Endothelial cell of umbilical vein (primary cell): ENCODE measurements at regions not wholly inside any gene's neighbourhood (a gene's known extent, or its start where the extent isn't known, plus 50 kb on each side); places are given as distances from the start of the nearest gene placed in this dataset.
A peak's percentile ranks its signal among the peaks of the same experiment; 100 is the strongest.

Source experiments
- BruUV-seq: library from RNA; stranded (reverse); fragments of 400-500 nt; replicated peaks from 2 replicates; lab custom pipeline; 2021; lab: Mats Ljungman, UMichigan
- CTCF ChIA-PET: fragments of 300-600, 350-600 bp; sonication (Branson Sonifier 250); formaldehyde crosslinking; loops from one replicate; lab custom pipeline; 2021; ENCODE audit warnings: antibody characterized with exemption, inconsistent platforms; lab: Charles Lee
- POLR2A ChIA-PET: fragments of 300-600, 350-600 bp; sonication (Branson Sonifier 250); formaldehyde crosslinking; loops from one replicate; lab custom pipeline; 2021; ENCODE audit warnings: antibody characterized with exemption, inconsistent platforms; lab: Charles Lee
- DNase-seq: peaks from one replicate; pipeline ENCODE4 v3.0.0-alpha.2; 2011; ENCODE audit warnings: low read depth, low spot score
- FAIRE-seq: peaks from 2 replicates; lab custom pipeline; 2011; peaks lifted over from hg19 to GRCh38; lab: Jason Lieb, UNC
- H2AFZ ChIP-seq: 2 replicates; pipeline ENCODE4 v1.6.0; 2012; ENCODE audit warnings: low read depth, low read length, control low read depth, inconsistent platforms
- H3K27ac ChIP-seq: 2 replicates; pipeline ENCODE4 v1.5.1; 2011; ENCODE audit warnings: low read depth, mild to moderate bottlenecking, control low read depth, low read length, moderate library complexity; ENCODE audit not compliant: insufficient read depth
- H3K27me3 ChIP-seq, 2 experiments: 2 replicates each; pipeline versions ENCODE4 v1.6.0 to v1.6.1; 2011; ENCODE audit warnings: low read length in 2 of 2, mixed read lengths in 1 of 2; ENCODE audit not compliant: control insufficient read depth in 2 of 2, insufficient read depth in 2 of 2
- H3K36me3 ChIP-seq, 2 experiments: 2 replicates in 1 of 2; 3 replicates in 1 of 2; pipeline ENCODE4 v1.5.1; 2011; ENCODE audit warnings: low read length in 2 of 2, mild to moderate bottlenecking in 1 of 2, moderate library complexity in 1 of 2; ENCODE audit not compliant: control insufficient read depth in 2 of 2, insufficient read depth in 2 of 2; ENCODE audit errors: extremely low read depth in 1 of 2
- H3K4me1 ChIP-seq: 3 replicates; pipeline ENCODE4 v1.5.1; 2011; ENCODE audit warnings: mild to moderate bottlenecking, low read length; ENCODE audit not compliant: control insufficient read depth, insufficient read depth; ENCODE audit errors: extremely low read depth
- H3K4me2 ChIP-seq: 2 replicates; pipeline ENCODE4 v1.6.1; 2011; ENCODE audit warnings: low read length, control low read depth, mixed read lengths; ENCODE audit not compliant: insufficient read depth
- H3K4me3 ChIP-seq, 3 experiments: fragments of 200-600 bp in 1 of 3; sonication (generic), shearing (Covaris generic) in 1 of 3; replicated peaks in 1 of 3; 2 replicates each; pipeline ENCODE4 v1.5.1; 2011 to 2016; ENCODE audit warnings: control low read depth in 3 of 3, low read length in 3 of 3, mild to moderate bottlenecking in 2 of 3, inconsistent platforms in 1 of 3, low read depth in 1 of 3, moderate library complexity in 1 of 3; ENCODE audit not compliant: insufficient read depth in 1 of 3
- H3K79me2 ChIP-seq: 2 replicates; pipeline ENCODE4 v1.6.0; 2012; ENCODE audit warnings: low read length, inconsistent platforms; ENCODE audit not compliant: control insufficient read depth, insufficient read depth
- H3K9ac ChIP-seq: replicated peaks from 2 replicates; pipeline ENCODE3; 2011; ENCODE audit warnings: low read length, control low read depth; ENCODE audit not compliant: insufficient read depth; ENCODE audit errors: extremely low read depth
- H3K9me1 ChIP-seq: replicated peaks from 3 replicates; pipeline ENCODE4 v1.6.0; 2011; ENCODE audit warnings: mild to moderate bottlenecking, low read length; ENCODE audit not compliant: control insufficient read depth, insufficient read depth; ENCODE audit errors: extremely low read depth
- H3K9me3 ChIP-seq: replicated peaks from 2 replicates; pipeline ENCODE4 v1.5.1; 2012; ENCODE audit warnings: low read length, inconsistent platforms; ENCODE audit not compliant: control insufficient read depth, insufficient read depth
- H4K20me1 ChIP-seq: replicated peaks from 2 replicates; pipeline ENCODE3; 2011; ENCODE audit warnings: mild to moderate bottlenecking, low read length; ENCODE audit not compliant: control insufficient read depth, insufficient read depth; ENCODE audit errors: extremely low read depth
- EZH2 ChIP-seq: IDR thresholded peaks from 2 replicates; pipeline ENCODE4 v1.6.1; 2012; ENCODE audit warnings: borderline replicate concordance, low read depth, mild to moderate bottlenecking, moderate library complexity, low read length, inconsistent platforms; ENCODE audit not compliant: severe bottlenecking
- FOS ChIP-seq: IDR thresholded peaks from 2 replicates; pipeline ENCODE4 v1.6.1; 2011; ENCODE audit warnings: mild to moderate bottlenecking, low read length, moderate library complexity, borderline replicate concordance; ENCODE audit not compliant: insufficient read depth
- GATA2 ChIP-seq: IDR thresholded peaks from 2 replicates; pipeline ENCODE4 v1.7.0; 2011; ENCODE audit warnings: low read depth, mild to moderate bottlenecking, moderate library complexity, mixed read lengths, low read length; ENCODE audit not compliant: insufficient read length, insufficient read depth
- JUN ChIP-seq: IDR thresholded peaks from 2 replicates; pipeline ENCODE4 v1.6.1; 2011; ENCODE audit warnings: borderline replicate concordance, low read depth; ENCODE audit not compliant: insufficient read length, insufficient read depth
- MAX ChIP-seq: IDR thresholded peaks from 2 replicates; pipeline ENCODE4 v1.6.1; 2011; ENCODE audit not compliant: insufficient read depth, insufficient read length
- MYC ChIP-seq: IDR thresholded peaks from one replicate; pipeline ENCODE4 v1.6.1; 2011; ENCODE audit warnings: mild to moderate bottlenecking, low read depth, low read length
- POLR2A ChIP-seq: IDR thresholded peaks from 2 replicates; pipeline ENCODE4 v1.6.1; 2012; ENCODE audit warnings: low read depth, mild to moderate bottlenecking, control low read depth, low read length
- POLR2AphosphoS5 ChIP-seq: IDR thresholded peaks from 2 replicates; pipeline ENCODE4 v1.6.1; 2012; ENCODE audit warnings: low read depth, mild to moderate bottlenecking, control low read depth, low read length, moderate library complexity; ENCODE audit not compliant: insufficient read depth
- dilution Hi-C: fragments of 300-500 bp; cut with MboI; formaldehyde crosslinking; loops from one replicate; pipeline ENCODE4 v1.15.0; 2019; ENCODE audit warnings: low sequenced_read_pairs; ENCODE audit not compliant: extremely low pct_ligation_motif_present
- intact Hi-C: fragments of 100-400 bp; cut with micrococcal nuclease; formaldehyde crosslinking; loops from one replicate; pipeline ENCODE4 v1.10.0; 2022
- TF ChIP-seq, protein P1 (sequence below), 2 donors: IDR thresholded peaks; 1 replicate in 1 of 2; 2 replicates in 1 of 2; pipeline ENCODE4 v1.5.1; 2011; ENCODE audit warnings: low read length in 2 of 2, mild to moderate bottlenecking in 2 of 2, moderate library complexity in 2 of 2, control low read depth in 1 of 2, inconsistent platforms in 1 of 2, low read depth in 1 of 2; ENCODE audit not compliant: insufficient read depth in 1 of 2; ENCODE audit errors: extremely low read depth in 1 of 2

GRCh38 chr7:106774213-106774767 is 90.8 kb upstream of the PIK3CG start:
- ChIA-PET CTCF (interaction anchor here (0.7 to 1.6 kb wide), 3 partner anchors 37 to 109 kb away, joined by 3 to 9 read pairs (median 3); no protein-coding TSS in a partner anchor), POLR2A (interaction anchor here (1.8 to 2.0 kb wide), 2 partner anchors 56 to 558 kb away, joined by 4 read pairs; no protein-coding TSS in a partner anchor)
- peak overlapping the region; percentile 83 for H3K27ac ChIP-seq
- H3K9me3 ChIP-seq, result no peaks in the 10 kb centered on the region
- no peak for TF ChIP-seq FOS
- no peak for TF ChIP-seq MYC
- TF ChIP-seq EZH2, result no peak
- TF ChIP-seq, protein P1, sequence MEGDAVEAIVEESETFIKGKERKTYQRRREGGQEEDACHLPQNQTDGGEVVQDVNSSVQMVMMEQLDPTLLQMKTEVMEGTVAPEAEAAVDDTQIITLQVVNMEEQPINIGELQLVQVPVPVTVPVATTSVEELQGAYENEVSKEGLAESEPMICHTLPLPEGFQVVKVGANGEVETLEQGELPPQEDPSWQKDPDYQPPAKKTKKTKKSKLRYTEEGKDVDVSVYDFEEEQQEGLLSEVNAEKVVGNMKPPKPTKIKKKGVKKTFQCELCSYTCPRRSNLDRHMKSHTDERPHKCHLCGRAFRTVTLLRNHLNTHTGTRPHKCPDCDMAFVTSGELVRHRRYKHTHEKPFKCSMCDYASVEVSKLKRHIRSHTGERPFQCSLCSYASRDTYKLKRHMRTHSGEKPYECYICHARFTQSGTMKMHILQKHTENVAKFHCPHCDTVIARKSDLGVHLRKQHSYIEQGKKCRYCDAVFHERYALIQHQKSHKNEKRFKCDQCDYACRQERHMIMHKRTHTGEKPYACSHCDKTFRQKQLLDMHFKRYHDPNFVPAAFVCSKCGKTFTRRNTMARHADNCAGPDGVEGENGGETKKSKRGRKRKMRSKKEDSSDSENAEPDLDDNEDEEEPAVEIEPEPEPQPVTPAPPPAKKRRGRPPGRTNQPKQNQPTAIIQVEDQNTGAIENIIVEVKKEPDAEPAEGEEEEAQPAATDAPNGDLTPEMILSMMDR (IDR thresholded peaks at IDR 0.05; ENCODE audit: extremely low read depth in 1 of 2, insufficient read depth in 1 of 2, low read depth in 1 of 2, low read length in 2 of 2), result no peak
- TF ChIP-seq POLR2A, result no peak
- TF ChIP-seq POLR2AphosphoS5, result no peak
- TF ChIP-seq JUN, result no peak
- TF ChIP-seq GATA2, result no peak
- no peak for TF ChIP-seq MAX
- DNase-seq (no peak), FAIRE-seq (no peak)
- peak overlapping the region; percentile 8 for H2AFZ ChIP-seq
- BruUV-seq, result TSS peak; percentile 74
- H3K79me2 ChIP-seq, result peaks cover 2% of the 10 kb centered on the region
- H3K4me3 ChIP-seq, result no peak overlapping the region
- H3K4me1 ChIP-seq, result peaks cover 51% of the 10 kb centered on the region
- no peaks in the 10 kb centered on the region for H3K9me1 ChIP-seq
- no peaks in the 10 kb centered on the region for H3K27me3 ChIP-seq
- H4K20me1 ChIP-seq, result no peaks in the 10 kb centered on the region
- no peak overlapping the region for H3K4me2 ChIP-seq
- no peaks in the 10 kb centered on the region for H3K36me3 ChIP-seq
- intact Hi-C loops (loop anchor here (2.0 to 5.0 kb wide), 6 partner anchors 37 to 557 kb away; partner anchors contain the start of gene CCDC71L), dilution Hi-C loops (no loop called here)
- no peak overlapping the region for H3K9ac ChIP-seq
